ENCODE measurements at regions not wholly inside any gene's neighbourhood (a gene's known extent, or its start where the extent isn't known, plus 50 kb on each side); places are given as distances from the start of the nearest gene placed in this dataset.

DNA sequence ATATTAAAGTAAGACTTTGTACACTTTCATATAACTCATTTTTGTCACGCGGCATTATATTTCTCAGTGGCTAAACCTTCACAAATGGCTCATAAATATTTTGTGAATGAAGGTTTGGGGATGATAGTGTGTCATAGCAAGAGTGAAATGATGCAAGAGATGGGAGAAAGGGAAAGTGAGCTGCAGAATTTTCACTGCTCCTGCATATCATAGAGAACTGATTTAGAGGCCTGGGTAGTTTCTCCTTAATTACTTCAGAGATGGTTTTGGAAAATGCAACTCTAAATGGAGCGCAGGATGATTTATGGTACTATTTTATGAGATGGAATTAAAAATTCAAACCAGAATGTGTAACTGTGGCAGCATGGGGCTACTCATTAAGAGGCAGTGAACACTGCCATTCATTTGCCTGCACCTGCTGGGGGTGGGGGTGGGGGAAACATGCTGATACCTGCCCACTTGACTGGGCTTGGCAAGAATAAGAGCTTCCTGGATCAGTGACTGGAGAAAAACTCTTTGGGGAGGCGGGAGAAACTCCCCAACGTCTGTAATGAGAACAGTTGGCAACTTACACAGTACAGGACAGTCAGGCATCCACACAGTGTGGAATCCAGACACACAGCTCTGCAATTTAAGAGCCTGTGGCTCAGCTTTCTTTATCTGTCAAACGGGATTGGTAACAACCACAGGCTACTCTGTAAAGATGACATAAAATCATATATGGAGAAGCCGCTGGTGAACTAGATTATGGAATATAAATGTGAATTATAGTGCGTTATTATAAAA is 941.9 kb downstream of the SLC4A3 start:
- WGBS (ENCODE audit: insufficient coverage), result 39% methylated on average over 3 of the region's 8 CpGs
- no peaks in the 10 kb centered on the region for H3K9me3 ChIP-seq (replicated peaks; ENCODE audit: control insufficient read depth, low read depth, low read length)

DNA sequence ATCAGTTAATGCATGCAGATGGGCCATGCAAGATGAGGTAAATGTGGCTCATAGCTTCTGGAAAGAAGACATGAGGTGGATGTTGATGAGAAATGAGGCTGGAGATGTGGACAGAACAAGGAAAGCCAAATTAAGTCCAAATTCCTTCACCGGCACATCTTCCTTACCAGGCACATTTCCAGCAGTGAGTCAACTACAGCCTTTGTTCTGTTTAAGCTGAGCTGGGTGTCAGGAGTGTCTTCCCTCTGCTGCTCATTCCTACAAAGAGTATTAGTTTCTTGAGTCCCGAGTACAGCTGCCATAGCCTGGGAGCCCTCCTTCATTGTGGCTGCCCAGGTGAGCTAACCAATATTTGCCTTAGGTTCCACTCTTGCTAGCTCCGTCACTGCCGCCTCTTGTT is 945.0 kb downstream of the SLC4A3 start:
- Histone ChIP-seq H3K9me3 (replicated peaks; ENCODE audit: control insufficient read depth, low read depth, low read length) (no peaks in the 10 kb centered on the region), H3K27ac (ENCODE audit: low read length) (no peak overlapping the region), H3K36me3 (ENCODE audit: control insufficient read depth, insufficient read depth, low read length) (no peaks in the 10 kb centered on the region), H3K4me1 (ENCODE audit: control insufficient read depth, insufficient read depth, low read length) (peaks cover 2% of the 10 kb centered on the region), H3K27me3 (ENCODE audit: control insufficient read depth, insufficient read depth, low read length) (no peaks in the 10 kb centered on the region), H3K4me3 (ENCODE audit: low read length) (no peak overlapping the region)
- DNase-seq, result no peak
- WGBS (ENCODE audit: insufficient coverage), result 86% methylated on average over 1 of the region's 4 CpGs

More for the DNA sequence above, 941.9 kb downstream of the SLC4A3 start:
- peak overlapping the region; percentile 15 for H3K27ac ChIP-seq (ENCODE audit: low read length)
- peak; percentile 35 for DNase-seq
- no peak overlapping the region for H3K4me3 ChIP-seq (ENCODE audit: low read length)
- peaks cover 2% of the 10 kb centered on the region for H3K4me1 ChIP-seq (ENCODE audit: control insufficient read depth, insufficient read depth, low read length)
- no peaks in the 10 kb centered on the region for H3K36me3 ChIP-seq (ENCODE audit: control insufficient read depth, insufficient read depth, low read length)
- no peaks in the 10 kb centered on the region for H3K27me3 ChIP-seq (ENCODE audit: control insufficient read depth, insufficient read depth, low read length)

DNA sequence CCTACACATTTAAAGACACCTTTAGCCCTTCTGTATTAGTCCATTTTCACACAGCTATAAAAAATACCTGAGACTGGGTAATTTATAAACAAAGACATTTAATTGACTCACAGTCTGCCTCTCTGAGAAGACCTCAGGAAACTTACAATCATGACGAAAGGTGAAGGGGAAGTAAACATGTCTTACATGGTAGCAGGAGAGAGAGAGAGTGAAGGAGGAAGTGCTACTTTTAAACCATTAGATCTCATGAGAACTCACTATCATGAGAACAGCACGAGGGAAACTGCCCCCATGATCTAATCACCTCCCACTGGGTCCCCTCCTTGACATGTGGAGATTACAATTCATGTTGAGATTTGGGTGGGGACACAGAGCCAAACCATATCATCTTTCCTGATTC is 946.6 kb downstream of the SLC4A3 start:
- Histone ChIP-seq H3K27ac (ENCODE audit: low read length) (no peak overlapping the region), H3K36me3 (ENCODE audit: control insufficient read depth, insufficient read depth, low read length) (no peaks in the 10 kb centered on the region), H3K4me3 (ENCODE audit: low read length) (no peak overlapping the region), H3K27me3 (ENCODE audit: control insufficient read depth, insufficient read depth, low read length) (no peaks in the 10 kb centered on the region), H3K4me1 (ENCODE audit: control insufficient read depth, insufficient read depth, low read length) (peaks cover 2% of the 10 kb centered on the region), H3K9me3 (replicated peaks; ENCODE audit: control insufficient read depth, low read depth, low read length) (no peaks in the 10 kb centered on the region)
- no peak for DNase-seq
- WGBS (ENCODE audit: insufficient coverage), result no CpG with 5 or more reads among the region's 2 CpGs

DNA sequence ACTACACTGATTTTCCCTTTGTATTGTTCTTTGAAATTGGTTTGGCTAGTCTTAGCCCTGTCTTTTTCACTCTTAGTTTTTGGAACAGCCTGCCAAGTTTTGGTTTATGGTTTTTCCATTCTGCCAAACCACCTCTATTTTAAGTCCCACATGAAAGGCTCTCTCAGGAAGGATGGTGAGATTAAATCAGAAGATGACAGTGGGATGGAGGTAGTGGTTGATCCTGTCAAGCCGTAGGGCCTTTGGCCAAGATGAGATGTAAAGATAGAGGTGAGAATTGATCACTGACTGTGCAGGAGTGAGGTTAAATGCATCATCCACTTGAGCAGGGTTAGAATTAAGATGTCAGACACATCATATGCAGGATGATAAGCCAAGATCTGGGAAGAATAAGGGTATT is 948.5 kb downstream of the SLC4A3 start:
- no peak overlapping the region for H3K4me3 ChIP-seq (ENCODE audit: low read length)
- H3K27ac ChIP-seq (ENCODE audit: low read length), result no peak overlapping the region
- WGBS (ENCODE audit: insufficient coverage), result 71% methylated on average over 1 of the region's 1 CpG
- H3K9me3 ChIP-seq (replicated peaks; ENCODE audit: control insufficient read depth, low read depth, low read length), result no peaks in the 10 kb centered on the region
- H3K27me3 ChIP-seq (ENCODE audit: control insufficient read depth, insufficient read depth, low read length), result no peaks in the 10 kb centered on the region
- H3K4me1 ChIP-seq (ENCODE audit: control insufficient read depth, insufficient read depth, low read length), result no peaks in the 10 kb centered on the region
- DNase-seq, result no peak
- no peaks in the 10 kb centered on the region for H3K36me3 ChIP-seq (ENCODE audit: control insufficient read depth, insufficient read depth, low read length)

DNA sequence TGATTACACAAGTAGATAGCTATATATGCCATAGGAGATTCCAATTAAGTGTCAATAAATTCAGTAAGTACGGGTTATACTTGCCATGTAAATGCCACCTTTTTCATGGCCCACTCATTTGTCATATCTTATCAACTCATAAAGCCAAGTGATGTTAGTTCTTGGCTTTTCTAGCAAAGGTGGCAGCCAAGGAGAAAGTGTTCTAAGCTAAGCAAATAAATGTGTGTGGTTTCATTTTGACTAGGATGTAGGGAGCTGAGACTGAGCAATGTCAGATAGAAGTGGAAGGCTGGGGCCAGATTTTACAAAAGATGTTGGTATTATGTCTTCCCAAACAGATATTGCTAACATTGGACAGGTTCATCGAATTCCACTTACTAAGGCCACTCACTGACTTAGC is 952.0 kb downstream of the SLC4A3 start:
- no peak overlapping the region for H3K4me3 ChIP-seq (ENCODE audit: low read length)
- H3K36me3 ChIP-seq (ENCODE audit: control insufficient read depth, insufficient read depth, low read length), result no peaks in the 10 kb centered on the region
- H3K27me3 ChIP-seq (ENCODE audit: control insufficient read depth, insufficient read depth, low read length), result no peaks in the 10 kb centered on the region
- no peak overlapping the region for H3K27ac ChIP-seq (ENCODE audit: low read length)
- H3K9me3 ChIP-seq (replicated peaks; ENCODE audit: control insufficient read depth, low read depth, low read length), result no peaks in the 10 kb centered on the region
- no CpG with 5 or more reads among the region's 2 CpGs for WGBS (ENCODE audit: insufficient coverage)
- no peaks in the 10 kb centered on the region for H3K4me1 ChIP-seq (ENCODE audit: control insufficient read depth, insufficient read depth, low read length)
- no peak for DNase-seq

DNA sequence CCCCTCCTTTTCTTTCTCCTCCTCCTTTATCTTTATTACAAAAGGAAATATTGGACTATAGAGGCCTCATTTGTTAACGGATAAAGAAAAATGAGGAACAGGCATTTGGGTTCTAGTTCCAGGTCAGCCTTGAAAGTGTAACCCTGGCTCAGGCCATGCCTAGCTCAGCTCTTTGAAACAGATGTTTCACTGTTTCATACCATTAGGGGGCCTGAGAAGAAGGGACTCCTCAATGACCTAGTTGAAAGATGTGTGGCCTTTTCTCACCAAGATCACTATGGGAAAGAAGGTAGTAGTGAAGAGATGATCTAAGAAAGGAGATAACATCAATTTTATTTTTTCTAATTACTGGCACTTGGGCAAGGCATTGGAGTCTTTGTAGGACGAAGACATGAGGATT is 952.7 kb downstream of the SLC4A3 start:
- Histone ChIP-seq H3K36me3 (ENCODE audit: control insufficient read depth, insufficient read depth, low read length) (no peaks in the 10 kb centered on the region), H3K9me3 (replicated peaks; ENCODE audit: control insufficient read depth, low read depth, low read length) (no peaks in the 10 kb centered on the region), H3K4me1 (ENCODE audit: control insufficient read depth, insufficient read depth, low read length) (no peaks in the 10 kb centered on the region), H3K27ac (ENCODE audit: low read length) (no peak overlapping the region), H3K4me3 (ENCODE audit: low read length) (no peak overlapping the region), H3K27me3 (ENCODE audit: control insufficient read depth, insufficient read depth, low read length) (no peaks in the 10 kb centered on the region)
- no CpG with 5 or more reads among the region's 2 CpGs for WGBS (ENCODE audit: insufficient coverage)
- DNase-seq, result no peak

DNA sequence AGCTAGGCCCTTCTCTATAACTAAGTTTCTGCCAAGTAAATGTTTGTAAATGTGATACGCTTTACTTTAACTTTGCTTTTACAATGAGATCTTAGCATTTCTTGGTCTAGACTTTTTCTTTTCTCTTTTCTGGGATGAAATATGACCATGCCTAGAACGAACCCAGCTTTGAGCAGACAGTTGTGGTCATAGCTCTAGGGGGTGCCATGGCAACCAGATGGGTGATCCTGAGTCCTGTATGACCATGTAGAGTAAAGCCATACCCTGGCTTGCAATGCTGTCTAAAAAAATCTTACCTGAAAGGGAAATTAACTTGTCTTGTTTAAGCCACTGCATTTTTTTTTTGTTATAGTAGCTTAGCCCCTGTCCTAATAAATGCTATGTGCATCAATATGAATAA is 956.3 kb downstream of the SLC4A3 start:
- H3K4me3 ChIP-seq (ENCODE audit: low read length), result no peak overlapping the region
- no CpG with 5 or more reads among the region's 2 CpGs for WGBS (ENCODE audit: insufficient coverage)
- H3K4me1 ChIP-seq (ENCODE audit: control insufficient read depth, insufficient read depth, low read length), result peaks cover 7% of the 10 kb centered on the region
- H3K36me3 ChIP-seq (ENCODE audit: control insufficient read depth, insufficient read depth, low read length), result no peaks in the 10 kb centered on the region
- H3K27ac ChIP-seq (ENCODE audit: low read length), result no peak overlapping the region
- no peak for DNase-seq
- no peaks in the 10 kb centered on the region for H3K27me3 ChIP-seq (ENCODE audit: control insufficient read depth, insufficient read depth, low read length)
- H3K9me3 ChIP-seq (replicated peaks; ENCODE audit: control insufficient read depth, low read depth, low read length), result no peaks in the 10 kb centered on the region

DNA sequence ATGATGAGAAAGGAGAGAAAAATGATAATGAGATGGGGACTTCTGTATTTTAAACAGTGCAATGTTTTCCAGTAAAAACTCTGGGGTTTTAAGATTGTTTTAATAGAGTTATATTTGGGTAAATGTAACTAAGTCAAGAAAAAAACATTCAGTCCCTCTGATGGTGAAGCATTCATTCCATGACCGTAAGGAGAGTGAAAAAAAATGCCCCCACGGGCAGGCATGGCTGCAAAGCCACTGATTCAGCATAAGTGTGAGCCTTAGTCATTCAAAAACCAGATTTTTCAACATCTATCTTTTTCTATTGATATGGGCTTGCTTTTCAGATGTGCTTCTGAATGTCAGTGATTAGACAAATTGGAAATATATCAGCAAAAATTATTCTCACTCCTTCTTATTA is 957.8 kb downstream of the SLC4A3 start:
- no CpG with 5 or more reads among the region's 2 CpGs for WGBS (ENCODE audit: insufficient coverage)
- no peaks in the 10 kb centered on the region for H3K36me3 ChIP-seq (ENCODE audit: control insufficient read depth, insufficient read depth, low read length)
- H3K27me3 ChIP-seq (ENCODE audit: control insufficient read depth, insufficient read depth, low read length), result no peaks in the 10 kb centered on the region
- H3K27ac ChIP-seq (ENCODE audit: low read length), result no peak overlapping the region
- H3K4me1 ChIP-seq (ENCODE audit: control insufficient read depth, insufficient read depth, low read length), result peaks cover 7% of the 10 kb centered on the region
- no peaks in the 10 kb centered on the region for H3K9me3 ChIP-seq (replicated peaks; ENCODE audit: control insufficient read depth, low read depth, low read length)
- no peak overlapping the region for H3K4me3 ChIP-seq (ENCODE audit: low read length)
- DNase-seq, result no peak

DNA sequence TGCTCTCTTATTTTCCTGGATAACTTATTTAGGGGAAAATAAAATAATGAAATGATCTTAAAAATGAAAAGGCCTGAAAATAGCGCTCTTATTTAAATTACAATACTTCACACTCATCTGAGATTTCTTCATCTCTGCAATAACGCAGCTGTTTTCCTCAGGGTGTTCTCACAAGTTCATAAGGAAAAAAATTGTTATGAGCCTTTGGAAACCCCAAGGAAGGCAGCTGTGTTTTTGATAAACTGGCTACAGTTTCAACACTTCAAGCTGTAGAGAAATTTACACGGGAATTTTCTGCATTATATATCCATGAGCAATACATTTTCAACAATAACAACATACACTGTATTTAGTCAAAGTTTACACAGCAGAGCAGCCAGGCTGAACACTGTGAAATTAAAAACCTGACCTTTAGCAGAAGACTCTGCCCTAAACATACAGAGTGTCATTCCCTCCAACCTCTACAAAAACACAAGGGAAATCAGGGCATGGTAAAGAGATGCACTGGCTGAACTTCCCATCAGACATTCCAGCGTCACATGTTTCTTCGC is 959.6 kb downstream of the SLC4A3 start:
- H3K27me3 ChIP-seq (ENCODE audit: control insufficient read depth, insufficient read depth, low read length), result no peaks in the 10 kb centered on the region
- no CpG with 5 or more reads among the region's 5 CpGs for WGBS (ENCODE audit: insufficient coverage)
- DNase-seq, result peak; percentile 96

DNA sequence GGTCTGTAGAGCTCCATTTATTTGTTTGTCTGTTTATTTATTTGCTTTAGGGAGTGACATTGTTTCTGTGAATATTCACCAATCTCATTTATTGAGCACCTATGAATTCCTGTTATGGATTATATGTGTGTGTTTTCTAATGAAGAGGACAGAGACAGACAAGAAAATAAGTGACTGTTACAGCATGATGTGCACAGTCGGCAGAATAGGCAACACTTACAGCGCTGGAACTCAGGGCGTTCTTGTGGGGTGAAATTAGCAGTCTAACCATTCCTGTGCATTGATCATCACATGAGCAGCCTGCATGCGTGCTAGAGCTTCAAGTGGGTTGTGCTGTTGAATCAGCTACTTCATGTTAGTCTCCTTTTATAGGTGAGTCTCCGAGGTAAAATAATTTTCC is 960.7 kb downstream of the SLC4A3 start:
- Histone ChIP-seq H3K27me3 (ENCODE audit: control insufficient read depth, insufficient read depth, low read length) (no peaks in the 10 kb centered on the region), H3K27ac (ENCODE audit: low read length) (no peak overlapping the region), H3K9me3 (replicated peaks; ENCODE audit: control insufficient read depth, low read depth, low read length) (no peaks in the 10 kb centered on the region), H3K4me1 (ENCODE audit: control insufficient read depth, insufficient read depth, low read length) (peaks cover 7% of the 10 kb centered on the region), H3K4me3 (ENCODE audit: low read length) (no peak overlapping the region), H3K36me3 (ENCODE audit: control insufficient read depth, insufficient read depth, low read length) (no peaks in the 10 kb centered on the region)
- WGBS (ENCODE audit: insufficient coverage), result 87% methylated on average over 3 of the region's 5 CpGs
- no peak for DNase-seq

More for the DNA sequence above, 959.6 kb downstream of the SLC4A3 start:
- peaks cover 7% of the 10 kb centered on the region for H3K4me1 ChIP-seq (ENCODE audit: control insufficient read depth, insufficient read depth, low read length)
- no peak overlapping the region for H3K4me3 ChIP-seq (ENCODE audit: low read length)
- no peaks in the 10 kb centered on the region for H3K9me3 ChIP-seq (replicated peaks; ENCODE audit: control insufficient read depth, low read depth, low read length)
- H3K27ac ChIP-seq (ENCODE audit: low read length), result peak overlapping the region; percentile 56
- no peaks in the 10 kb centered on the region for H3K36me3 ChIP-seq (ENCODE audit: control insufficient read depth, insufficient read depth, low read length)

All from muscle of leg (tissue), 3 donors.